ENCODE measurements at regions not wholly inside any gene's neighbourhood (a gene's known extent, or its start where the extent isn't known, plus 50 kb on each side); places are given as distances from the start of the nearest gene placed in this dataset.

DNA sequence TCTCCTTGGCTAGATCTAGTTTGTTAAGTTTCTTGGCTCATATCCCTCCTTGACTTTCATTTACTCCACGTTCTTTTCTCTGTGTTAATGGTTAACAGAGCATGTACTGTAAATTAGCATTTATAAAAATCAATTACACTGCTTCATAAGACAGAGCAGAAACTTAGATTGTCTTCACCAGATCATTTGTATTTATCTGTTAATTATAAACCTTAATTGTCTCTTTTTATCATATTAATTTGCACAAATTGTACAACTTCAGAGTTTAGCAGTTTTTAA is 221.2 kb upstream of the EGLN3 start:
- Histone ChIP-seq H3K4me1 (ENCODE audit: control insufficient read depth, extremely low read depth, insufficient read depth, low read length) (peaks cover 3% of the 10 kb centered on the region), H4K20me1 (ENCODE audit: control insufficient read depth, extremely low read depth, insufficient read depth, low read length) (no peaks in the 10 kb centered on the region), H3K36me3 (ENCODE audit: control insufficient read depth in 2 of 2, extremely low read depth in 1 of 2, insufficient read depth in 2 of 2, low read length in 2 of 2) (no peaks in the 10 kb centered on the region), H3K9me1 (ENCODE audit: control insufficient read depth, extremely low read depth, insufficient read depth, low read length) (no peaks in the 10 kb centered on the region), H3K9me3 (ENCODE audit: control insufficient read depth, low read depth, low read length) (no peaks in the 10 kb centered on the region), H3K4me3 (ENCODE audit: control insufficient read depth in 2 of 3, extremely low read depth in 1 of 3, insufficient read depth in 2 of 3, low read depth in 1 of 3, low read length in 3 of 3) (no peak overlapping the region), H3K4me2 (ENCODE audit: control insufficient read depth, extremely low read depth, insufficient read depth, low read depth, low read length) (no peak overlapping the region), H3K27me3 (ENCODE audit: control insufficient read depth, extremely low read depth, insufficient read depth, low read length) (no peaks in the 10 kb centered on the region), H3K9ac (ENCODE audit: control insufficient read depth, extremely low read depth, insufficient read depth, low read length) (no peak overlapping the region), H3K27ac (ENCODE audit: control insufficient read depth, insufficient read depth, low read length) (no peak overlapping the region), H3K79me2 (ENCODE audit: control insufficient read depth, insufficient read depth, low read length) (no peaks in the 10 kb centered on the region), H2AFZ (ENCODE audit: control insufficient read depth, low read length) (no peak overlapping the region)
- TF ChIP-seq EZH2 (IDR thresholded peaks at IDR 0.05; ENCODE audit: low read length): no peak
- dilution Hi-C loops (cut with MboI; ENCODE audit: extremely low pct_ligation_motif_present, low sequenced_read_pairs): no loop called here
- DNase-seq (ENCODE audit: low read depth, low spot score) (no peak), FAIRE-seq (no peak)

DNA sequence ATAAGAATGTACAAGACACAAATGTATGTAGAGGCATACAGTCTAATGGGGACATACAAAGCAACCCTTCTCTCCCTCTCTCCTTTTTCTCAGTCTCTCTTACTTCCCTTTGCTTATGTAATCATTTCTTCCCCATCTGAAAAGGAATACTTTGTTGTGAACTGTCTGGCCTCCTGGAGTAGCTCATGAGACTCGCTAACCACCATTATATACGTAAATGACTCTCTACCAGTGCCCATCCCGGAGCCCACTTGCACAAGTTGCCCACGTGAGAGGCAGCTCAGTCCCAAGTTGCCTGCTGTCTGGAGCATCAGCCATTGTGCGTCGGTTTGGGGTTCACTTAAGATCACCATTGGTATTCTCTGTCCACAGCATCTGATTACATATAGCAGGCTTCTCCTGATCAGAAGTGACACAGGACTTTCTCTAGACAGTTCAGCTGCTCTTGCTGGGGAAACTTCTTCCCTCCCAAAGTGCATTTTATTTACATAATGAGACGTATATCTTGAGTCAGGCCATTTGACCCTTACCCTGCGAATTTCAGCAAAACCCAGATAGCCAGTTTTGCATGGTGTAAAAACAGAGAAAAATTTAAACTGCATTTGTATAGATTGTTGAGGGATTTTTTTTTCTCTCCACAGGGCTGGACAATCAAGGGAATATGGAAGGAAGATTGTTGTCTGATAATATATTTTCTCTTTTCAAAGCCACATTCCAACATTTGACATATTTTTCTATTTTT is 220.7 kb upstream of the EGLN3 start:
- no peak overlapping the region for H2AFZ ChIP-seq (ENCODE audit: control insufficient read depth, low read length)
- H3K9me1 ChIP-seq (ENCODE audit: control insufficient read depth, extremely low read depth, insufficient read depth, low read length): no peaks in the 10 kb centered on the region
- TF ChIP-seq EZH2 (IDR thresholded peaks at IDR 0.05; ENCODE audit: low read length): no peak
- TF ChIP-seq, protein P1, sequence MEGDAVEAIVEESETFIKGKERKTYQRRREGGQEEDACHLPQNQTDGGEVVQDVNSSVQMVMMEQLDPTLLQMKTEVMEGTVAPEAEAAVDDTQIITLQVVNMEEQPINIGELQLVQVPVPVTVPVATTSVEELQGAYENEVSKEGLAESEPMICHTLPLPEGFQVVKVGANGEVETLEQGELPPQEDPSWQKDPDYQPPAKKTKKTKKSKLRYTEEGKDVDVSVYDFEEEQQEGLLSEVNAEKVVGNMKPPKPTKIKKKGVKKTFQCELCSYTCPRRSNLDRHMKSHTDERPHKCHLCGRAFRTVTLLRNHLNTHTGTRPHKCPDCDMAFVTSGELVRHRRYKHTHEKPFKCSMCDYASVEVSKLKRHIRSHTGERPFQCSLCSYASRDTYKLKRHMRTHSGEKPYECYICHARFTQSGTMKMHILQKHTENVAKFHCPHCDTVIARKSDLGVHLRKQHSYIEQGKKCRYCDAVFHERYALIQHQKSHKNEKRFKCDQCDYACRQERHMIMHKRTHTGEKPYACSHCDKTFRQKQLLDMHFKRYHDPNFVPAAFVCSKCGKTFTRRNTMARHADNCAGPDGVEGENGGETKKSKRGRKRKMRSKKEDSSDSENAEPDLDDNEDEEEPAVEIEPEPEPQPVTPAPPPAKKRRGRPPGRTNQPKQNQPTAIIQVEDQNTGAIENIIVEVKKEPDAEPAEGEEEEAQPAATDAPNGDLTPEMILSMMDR (optimal IDR thresholded peaks at IDR 0.05 in 1 of 3, IDR thresholded peaks at IDR 0.05 in 1 of 3, conservative IDR thresholded peaks at IDR 0.05 in 1 of 3; ENCODE audit: extremely low read depth in 1 of 3, insufficient read depth in 2 of 3, low read length in 3 of 3): no peak
- peaks cover 3% of the 10 kb centered on the region for H3K4me1 ChIP-seq (ENCODE audit: control insufficient read depth, extremely low read depth, insufficient read depth, low read length)
- H4K20me1 ChIP-seq (ENCODE audit: control insufficient read depth, extremely low read depth, insufficient read depth, low read length): no peaks in the 10 kb centered on the region
- no peaks in the 10 kb centered on the region for H3K36me3 ChIP-seq (ENCODE audit: control insufficient read depth in 2 of 2, extremely low read depth in 1 of 2, insufficient read depth in 2 of 2, low read length in 2 of 2)
- DNase-seq (ENCODE audit: low read depth, low spot score) (no peak), FAIRE-seq (no peak)
- H3K27ac ChIP-seq (ENCODE audit: control insufficient read depth, insufficient read depth, low read length): no peak overlapping the region
- H3K27me3 ChIP-seq (ENCODE audit: control insufficient read depth, extremely low read depth, insufficient read depth, low read length): no peaks in the 10 kb centered on the region
- no peak overlapping the region for H3K4me3 ChIP-seq (ENCODE audit: control insufficient read depth in 2 of 3, extremely low read depth in 1 of 3, insufficient read depth in 2 of 3, low read depth in 1 of 3, low read length in 3 of 3)
- dilution Hi-C loops (cut with MboI; ENCODE audit: extremely low pct_ligation_motif_present, low sequenced_read_pairs): no loop called here
- no peaks in the 10 kb centered on the region for H3K79me2 ChIP-seq (ENCODE audit: control insufficient read depth, insufficient read depth, low read length)
- no peaks in the 10 kb centered on the region for H3K9me3 ChIP-seq (ENCODE audit: control insufficient read depth, low read depth, low read length)
- no peak overlapping the region for H3K4me2 ChIP-seq (ENCODE audit: control insufficient read depth, extremely low read depth, insufficient read depth, low read depth, low read length)
- H3K9ac ChIP-seq (ENCODE audit: control insufficient read depth, extremely low read depth, insufficient read depth, low read length): no peak overlapping the region

DNA sequence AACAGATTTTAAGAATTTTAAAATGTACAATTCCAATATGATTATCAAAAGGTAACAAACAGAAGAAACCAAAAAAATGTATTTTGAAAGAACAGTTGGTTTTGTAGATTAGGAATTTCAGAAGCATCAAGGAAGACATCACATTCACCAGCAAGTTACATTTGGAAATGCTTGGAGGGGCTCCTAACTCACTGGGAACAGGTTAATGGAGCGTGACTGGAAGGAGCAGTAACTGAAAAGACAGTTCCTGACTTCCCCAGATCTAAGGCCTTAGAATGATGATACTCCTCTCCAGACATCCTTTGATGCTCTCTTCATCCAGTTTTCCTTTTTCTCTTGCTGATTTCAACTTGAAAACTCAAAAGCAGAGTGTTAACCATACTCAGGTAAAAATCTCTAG is 220.0 kb upstream of the EGLN3 start:
- Histone ChIP-seq H3K27me3 (ENCODE audit: control insufficient read depth, extremely low read depth, insufficient read depth, low read length) (no peaks in the 10 kb centered on the region), H4K20me1 (ENCODE audit: control insufficient read depth, extremely low read depth, insufficient read depth, low read length) (no peaks in the 10 kb centered on the region), H3K4me1 (ENCODE audit: control insufficient read depth, extremely low read depth, insufficient read depth, low read length) (peaks cover 3% of the 10 kb centered on the region), H3K9me1 (ENCODE audit: control insufficient read depth, extremely low read depth, insufficient read depth, low read length) (no peaks in the 10 kb centered on the region), H3K9me3 (ENCODE audit: control insufficient read depth, low read depth, low read length) (no peaks in the 10 kb centered on the region), H3K79me2 (ENCODE audit: control insufficient read depth, insufficient read depth, low read length) (no peaks in the 10 kb centered on the region), H3K4me3 (ENCODE audit: control insufficient read depth in 2 of 3, extremely low read depth in 1 of 3, insufficient read depth in 2 of 3, low read depth in 1 of 3, low read length in 3 of 3) (no peak overlapping the region), H3K4me2 (ENCODE audit: control insufficient read depth, extremely low read depth, insufficient read depth, low read depth, low read length) (no peak overlapping the region), H3K36me3 (ENCODE audit: control insufficient read depth in 2 of 2, extremely low read depth in 1 of 2, insufficient read depth in 2 of 2, low read length in 2 of 2) (no peaks in the 10 kb centered on the region), H3K9ac (ENCODE audit: control insufficient read depth, extremely low read depth, insufficient read depth, low read length) (no peak overlapping the region), H2AFZ (ENCODE audit: control insufficient read depth, low read length) (no peak overlapping the region), H3K27ac (ENCODE audit: control insufficient read depth, insufficient read depth, low read length) (no peak overlapping the region)
- no peak for TF ChIP-seq EZH2 (IDR thresholded peaks at IDR 0.05; ENCODE audit: low read length)
- TF ChIP-seq, protein P1 (optimal IDR thresholded peaks at IDR 0.05 in 1 of 3, IDR thresholded peaks at IDR 0.05 in 1 of 3, conservative IDR thresholded peaks at IDR 0.05 in 1 of 3; ENCODE audit: extremely low read depth in 1 of 3, insufficient read depth in 2 of 3, low read length in 3 of 3): no peak
- DNase-seq (ENCODE audit: low read depth, low spot score) (no peak), FAIRE-seq (no peak)
- dilution Hi-C loops (cut with MboI; ENCODE audit: extremely low pct_ligation_motif_present, low sequenced_read_pairs): no loop called here

All from keratinocyte (primary cell).